ENCODE measurements at regions not wholly inside any gene's neighbourhood (a gene's known extent, or its start where the extent isn't known, plus 50 kb on each side); places are given as distances from the start of the nearest gene placed in this dataset.
"Not testable (repeated sequence)": the region's sequence is repeated elsewhere in the genome, so short reads cannot be mapped to it uniquely, and the experiment has no call there.

DNA sequence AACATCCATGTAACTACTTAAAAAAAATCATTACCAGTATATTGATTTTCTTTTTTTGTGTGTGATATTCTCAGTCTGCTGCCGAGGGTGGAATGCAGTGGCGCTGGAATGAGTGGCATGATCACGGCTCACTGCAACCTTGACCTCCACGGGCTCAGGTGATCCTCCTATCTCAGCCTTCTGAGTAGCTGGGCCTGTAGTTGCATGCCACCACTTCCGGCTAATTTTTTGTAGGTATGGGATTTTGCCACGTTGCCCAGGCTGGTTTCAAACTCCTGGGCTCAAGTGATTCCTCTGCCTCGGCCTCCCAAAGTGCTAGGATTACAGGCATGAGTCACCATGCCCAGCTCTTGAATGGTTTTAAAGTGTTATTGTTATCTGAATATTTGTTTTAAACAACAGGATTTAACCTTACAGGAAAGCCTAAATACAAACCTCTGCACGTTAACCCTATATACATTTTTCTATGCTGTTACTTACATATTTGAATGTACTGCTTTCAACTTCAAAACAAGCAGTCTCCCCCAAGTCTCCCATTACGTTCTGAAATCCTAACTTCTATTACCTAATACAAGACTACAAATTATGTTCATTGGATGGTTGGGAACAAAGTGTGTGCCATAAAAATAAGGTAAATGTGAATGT lies 61.7 kb downstream of the KPNA2 start:
- DNase-seq (ENCODE audit: low read depth): no peak

DNA sequence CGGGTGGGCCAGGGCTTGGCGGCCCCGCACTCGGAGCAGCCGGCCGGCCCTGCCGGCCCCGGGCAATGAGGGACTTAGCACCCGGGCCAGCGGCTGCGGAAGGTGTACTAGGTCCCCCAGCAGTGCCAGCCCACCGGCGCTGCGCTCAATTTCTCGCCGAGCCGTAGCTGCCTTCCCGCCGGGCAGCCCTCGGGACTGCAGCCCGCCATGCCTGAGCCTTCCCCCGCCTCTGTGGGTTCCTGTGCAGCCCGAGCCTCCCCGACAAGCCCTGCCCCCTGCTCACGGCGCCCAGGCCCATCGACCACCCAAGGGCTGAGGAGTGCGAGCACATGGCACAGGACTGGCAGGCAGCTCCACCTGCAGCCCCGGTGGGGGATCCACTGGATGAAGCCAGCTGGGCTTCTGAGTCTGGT lies 63.8 kb downstream of the KPNA2 start:
- DNase-seq (ENCODE audit: low read depth): not testable (repeated sequence)

DNA sequence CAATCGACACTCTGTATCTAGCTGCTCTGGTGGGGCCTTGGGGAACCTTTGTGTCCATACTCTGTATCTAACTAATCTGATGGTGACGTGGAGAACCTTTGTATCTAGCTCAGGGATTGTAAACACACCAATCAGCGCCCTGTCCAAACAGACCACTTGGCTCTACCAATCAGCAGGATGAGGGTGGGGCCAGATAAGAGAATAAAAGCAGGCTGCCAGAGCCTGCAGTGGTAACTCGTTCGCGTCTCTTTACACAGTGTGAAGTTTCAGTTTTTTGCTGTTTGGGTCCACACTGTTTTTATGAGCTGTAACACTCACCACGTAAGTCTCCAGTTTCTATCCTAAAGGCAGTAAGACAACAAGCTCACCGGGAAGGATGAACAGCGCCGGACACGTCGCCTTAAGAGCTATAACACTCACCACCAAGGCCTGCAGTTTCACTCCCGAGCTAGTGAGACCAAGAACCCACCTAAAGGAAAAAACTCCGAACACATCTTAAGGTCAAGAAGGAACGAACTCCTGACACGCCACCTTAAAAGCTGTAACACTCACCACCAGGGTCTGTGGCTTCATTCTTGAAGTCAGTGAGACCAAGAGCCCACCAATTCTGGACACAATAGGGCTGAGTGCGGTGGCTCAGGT lies 64.6 kb downstream of the KPNA2 start:
- no peak for DNase-seq (ENCODE audit: low read depth)

DNA sequence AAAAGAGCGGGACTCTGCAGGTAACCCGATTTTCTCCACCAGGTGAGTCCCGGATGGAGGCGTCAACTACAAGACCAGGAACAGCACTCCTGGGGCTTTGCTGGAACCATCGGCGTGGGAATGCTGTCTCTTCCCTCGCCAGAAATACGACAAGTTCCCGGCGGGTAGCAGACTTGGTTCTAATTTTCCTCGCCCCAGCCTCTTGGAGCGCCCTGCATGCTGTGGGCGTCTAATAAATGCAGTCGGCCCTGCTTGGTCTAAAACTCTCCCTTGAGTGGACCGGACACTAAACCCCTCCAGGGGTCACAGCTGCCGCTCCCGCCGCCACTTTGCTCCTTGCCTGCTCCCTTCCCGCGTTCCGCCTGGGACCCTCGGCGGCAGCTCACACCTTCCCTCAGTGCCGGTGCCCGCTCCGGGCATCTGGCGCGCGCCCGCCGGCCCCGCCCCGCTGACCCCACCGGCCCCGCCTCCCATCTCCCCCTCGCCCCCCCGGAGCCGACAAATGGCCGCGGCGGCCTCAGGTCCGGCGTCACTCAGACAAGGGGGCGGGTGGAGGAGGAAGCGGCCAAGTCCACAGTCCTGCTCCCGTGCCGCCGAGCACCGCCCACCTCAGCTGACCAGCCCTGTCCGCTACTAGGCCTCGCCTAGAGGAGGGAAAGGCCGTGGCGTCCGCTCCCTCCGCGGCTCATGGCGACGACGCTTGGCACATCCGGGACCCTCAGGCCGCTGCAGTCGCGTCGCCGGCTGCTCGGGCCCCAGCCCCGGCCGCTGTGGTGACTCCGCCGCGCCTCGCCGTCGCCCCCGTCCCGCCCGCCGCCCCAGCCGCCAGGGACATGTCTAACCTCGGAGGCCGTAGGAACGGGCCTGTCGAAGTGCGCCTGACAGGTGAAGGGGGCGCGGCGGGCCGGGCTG lies 65.8 kb downstream of the KPNA2 start:
- DNase-seq (ENCODE audit: low read depth): peak; percentile 66

DNA sequence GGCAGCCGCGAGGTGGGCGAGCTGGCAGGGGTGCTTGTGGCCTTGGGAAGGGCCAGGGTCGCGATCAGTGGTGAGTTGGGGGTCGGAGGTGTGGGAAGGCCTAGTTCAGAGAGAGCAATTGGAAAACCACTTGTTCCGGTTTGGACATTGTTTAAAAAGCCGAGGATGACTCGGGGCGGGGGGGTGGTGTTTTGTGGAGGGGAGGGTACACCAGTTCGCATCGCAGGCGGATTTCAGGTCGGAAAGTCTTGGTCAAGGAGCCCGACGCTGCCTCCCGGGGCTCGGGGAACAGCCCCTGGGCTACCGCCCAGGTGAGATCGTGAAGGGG lies 66.4 kb downstream of the KPNA2 start:
- no peak for DNase-seq (ENCODE audit: low read depth)

DNA sequence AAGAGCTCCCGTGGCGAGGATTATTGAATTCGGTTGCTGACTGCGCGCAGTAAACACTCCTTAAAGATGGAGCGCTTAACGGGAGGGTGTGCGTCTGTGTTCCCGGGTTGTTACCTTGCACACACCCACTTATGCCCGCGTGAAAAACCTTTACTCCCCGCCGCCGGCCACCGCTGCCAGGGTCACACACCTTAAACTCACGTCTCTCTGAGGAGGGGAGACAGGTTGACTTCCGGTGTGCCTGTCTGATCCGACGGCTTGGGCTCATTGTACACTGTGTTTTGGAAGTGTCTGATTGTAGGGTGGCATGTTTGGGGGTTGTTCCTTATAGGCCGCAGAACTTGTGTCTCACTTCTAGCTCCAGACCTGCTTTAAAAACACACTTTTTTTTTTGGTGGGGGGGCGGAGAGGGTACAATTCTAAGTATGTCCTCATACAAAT lies 66.8 kb downstream of the KPNA2 start:
- no peak for DNase-seq (ENCODE audit: low read depth)

DNA sequence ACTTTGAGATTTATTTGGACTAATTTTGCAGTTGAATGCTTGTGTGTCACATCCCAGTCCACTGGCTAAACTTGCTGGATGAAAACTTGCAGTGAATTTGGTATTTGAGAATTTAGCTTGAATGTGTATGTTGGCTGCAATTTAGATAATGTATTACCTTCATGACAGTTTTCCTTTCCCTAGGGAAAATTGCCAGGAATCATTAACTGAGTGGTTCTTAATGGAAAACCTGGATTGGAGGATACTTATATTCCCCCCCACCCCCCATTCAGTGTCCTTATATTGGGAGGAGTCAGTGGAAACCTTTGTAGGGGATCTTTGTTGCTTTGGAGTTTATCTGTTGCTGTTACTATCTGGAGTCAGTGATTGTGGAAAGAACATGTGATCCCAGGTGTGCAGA lies 67.6 kb downstream of the KPNA2 start:
- no peak for DNase-seq (ENCODE audit: low read depth)

DNA sequence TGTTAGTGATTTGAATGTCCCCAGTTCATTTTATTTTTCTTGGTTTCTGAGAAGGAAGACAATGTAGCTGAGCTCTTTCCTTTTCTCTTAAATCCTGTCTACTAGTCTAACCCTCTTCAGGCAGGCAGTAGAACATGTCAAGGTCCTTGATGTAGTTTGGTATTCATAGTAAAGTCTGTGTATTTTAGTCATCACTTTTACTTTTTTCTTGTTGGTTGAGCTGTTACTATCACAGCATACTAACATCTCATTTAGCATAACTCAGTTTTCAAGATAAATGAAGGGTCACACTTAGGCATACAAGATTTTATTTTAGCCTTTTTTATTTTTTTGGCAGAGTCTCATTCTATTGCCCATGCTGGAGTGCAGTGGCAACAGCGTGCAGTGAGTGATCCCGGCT lies 70.5 kb downstream of the KPNA2 start:
- no peak for DNase-seq (ENCODE audit: low read depth)

DNA sequence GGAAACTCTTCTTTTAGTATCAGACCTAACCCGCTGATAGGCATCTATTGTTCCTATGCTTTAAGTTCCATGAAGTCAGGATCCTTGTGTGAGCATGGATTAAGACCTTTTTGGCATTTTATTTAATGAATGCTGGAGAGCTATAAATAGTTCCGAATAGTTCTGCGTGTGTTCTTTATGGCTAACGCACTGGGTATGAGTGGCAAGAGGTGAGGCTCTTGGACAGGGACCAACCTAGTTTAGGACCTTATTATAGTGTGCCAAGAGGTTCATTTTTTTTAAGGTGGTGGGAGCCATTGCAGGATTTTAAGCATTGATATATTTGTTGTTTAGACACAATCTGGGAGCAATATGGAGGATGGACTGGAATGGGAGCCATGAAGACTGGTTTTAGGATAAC lies 71.8 kb downstream of the KPNA2 start:
- no peak for DNase-seq (ENCODE audit: low read depth)

DNA sequence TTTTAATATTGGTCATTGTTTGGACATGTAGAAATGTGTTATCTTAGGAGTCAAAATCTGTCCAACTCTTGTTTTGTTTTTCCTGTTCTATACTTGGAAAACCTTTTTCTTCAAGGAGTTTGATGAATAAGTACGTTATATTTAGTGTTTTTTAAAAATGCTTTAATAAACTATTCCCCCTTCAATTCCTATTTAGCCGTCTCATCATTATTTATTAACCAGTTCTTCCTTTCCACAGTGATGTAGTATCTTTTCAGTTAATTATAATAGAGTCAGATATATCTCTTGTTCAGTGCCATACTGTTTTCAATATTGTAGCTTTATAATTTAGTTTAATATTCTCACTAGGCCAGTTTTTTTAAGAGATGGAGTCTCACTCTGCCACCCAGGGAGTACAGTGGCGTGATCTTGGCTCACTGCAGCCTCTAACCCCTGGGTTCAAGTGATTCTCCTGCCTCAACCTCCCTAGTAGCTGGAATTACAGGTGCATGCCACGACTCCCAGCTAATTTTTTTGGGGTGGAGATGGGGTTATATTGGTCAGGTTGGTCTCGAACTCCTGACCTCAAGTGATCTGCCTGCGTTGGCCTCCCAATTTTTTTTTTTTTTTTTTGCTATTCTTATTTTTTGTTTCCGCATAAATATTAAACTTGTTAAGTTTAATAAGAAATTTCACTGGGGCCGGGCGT lies 72.9 kb downstream of the KPNA2 start:
- no peak for DNase-seq (ENCODE audit: low read depth)

DNA sequence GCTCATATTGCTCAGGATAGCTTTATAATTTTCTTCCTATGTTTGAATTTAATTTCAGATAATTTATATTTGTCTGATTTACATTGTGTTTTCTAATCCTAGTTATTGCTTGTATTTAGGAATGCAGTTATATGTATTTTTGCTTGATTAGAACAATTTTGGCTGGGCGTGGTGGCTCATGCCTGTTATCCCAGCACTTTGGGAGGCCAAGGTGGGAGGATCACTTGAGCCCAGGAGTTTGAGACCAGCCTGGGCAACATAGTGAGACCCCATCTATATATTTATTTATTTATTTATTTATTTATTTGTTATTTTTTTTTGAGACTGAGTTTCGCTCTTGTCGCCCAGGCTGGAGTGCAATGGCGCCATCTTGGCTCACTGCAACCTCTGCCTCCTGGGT lies 73.9 kb downstream of the KPNA2 start:
- DNase-seq (ENCODE audit: low read depth): not testable (repeated sequence)

DNA sequence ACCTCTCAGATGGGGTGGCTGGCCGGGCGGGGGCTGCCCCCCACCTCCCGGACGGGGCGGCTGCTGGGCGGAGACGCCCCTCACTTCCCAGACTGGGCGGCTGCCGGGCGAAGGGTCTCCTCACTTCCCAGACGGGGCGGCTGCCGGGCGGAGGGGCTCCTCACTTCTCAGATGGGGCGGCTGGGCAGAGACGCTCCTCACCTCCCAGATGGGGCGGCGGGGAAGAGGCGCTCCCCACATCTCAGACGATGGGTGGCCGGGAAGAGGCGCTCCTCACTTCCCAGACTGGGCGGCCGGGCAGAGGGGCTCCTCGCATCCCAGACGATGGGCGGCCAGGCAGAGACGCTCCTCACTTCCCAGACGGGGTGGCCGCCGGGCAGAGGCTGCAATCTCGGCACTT lies 80.7 kb downstream of the KPNA2 start:
- DNase-seq (ENCODE audit: low read depth): not testable (repeated sequence)

DNA sequence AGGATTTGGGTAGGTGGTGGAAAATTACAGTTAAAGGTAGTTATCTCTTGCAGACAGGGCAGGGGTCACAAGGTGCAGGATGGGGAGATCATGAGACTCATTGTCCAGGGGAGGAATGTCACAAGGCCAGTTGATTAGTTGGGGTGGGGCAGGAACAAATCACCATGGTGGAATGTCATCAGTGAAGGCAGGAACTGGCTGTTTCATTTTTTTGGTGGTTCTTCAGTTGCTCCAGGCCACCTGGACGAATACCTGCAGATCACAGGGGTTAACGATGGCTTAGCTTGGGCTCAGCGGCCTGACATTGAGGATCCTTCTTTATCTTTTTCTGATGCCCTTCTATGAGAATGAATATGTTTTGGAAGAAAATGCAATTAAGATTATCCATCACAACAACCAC lies 87.1 kb downstream of the KPNA2 start:
- no peak for DNase-seq (ENCODE audit: low read depth)

DNA sequence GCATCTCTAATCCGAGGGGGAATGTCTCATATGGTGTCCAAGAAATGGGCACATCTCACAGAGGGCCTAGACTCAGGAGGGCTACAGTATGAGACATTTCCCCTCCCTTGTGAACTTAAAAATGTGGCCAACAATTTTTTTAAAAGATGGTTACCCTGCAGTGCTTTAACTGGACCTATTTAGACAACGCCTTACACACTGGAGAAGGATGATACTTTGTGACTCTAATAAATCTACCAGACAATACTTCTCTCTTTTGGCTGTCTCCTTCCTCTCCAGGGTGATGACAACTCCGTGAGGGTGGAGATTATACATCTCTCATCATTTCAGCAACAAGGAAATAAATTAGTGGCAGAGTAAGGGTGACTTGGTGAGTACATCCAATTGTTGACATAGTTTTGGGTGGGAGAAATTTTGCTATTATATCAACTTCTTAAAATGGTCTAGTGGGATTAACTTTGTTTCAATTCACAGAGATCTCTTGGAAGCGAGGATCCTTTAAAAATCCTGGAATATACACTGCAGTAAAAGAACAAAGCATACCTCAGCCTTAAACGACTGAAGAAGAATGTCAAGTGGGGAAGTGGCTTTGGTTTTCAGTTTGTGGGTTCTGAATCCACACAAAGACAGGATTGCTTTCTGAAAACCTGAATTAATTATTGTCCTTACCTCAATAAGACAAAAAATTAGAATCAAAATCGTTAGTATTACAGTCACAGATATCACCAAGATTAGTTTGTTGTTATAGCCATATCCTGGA lies 89.8 kb downstream of the KPNA2 start:
- no peak for DNase-seq (ENCODE audit: low read depth)

DNA sequence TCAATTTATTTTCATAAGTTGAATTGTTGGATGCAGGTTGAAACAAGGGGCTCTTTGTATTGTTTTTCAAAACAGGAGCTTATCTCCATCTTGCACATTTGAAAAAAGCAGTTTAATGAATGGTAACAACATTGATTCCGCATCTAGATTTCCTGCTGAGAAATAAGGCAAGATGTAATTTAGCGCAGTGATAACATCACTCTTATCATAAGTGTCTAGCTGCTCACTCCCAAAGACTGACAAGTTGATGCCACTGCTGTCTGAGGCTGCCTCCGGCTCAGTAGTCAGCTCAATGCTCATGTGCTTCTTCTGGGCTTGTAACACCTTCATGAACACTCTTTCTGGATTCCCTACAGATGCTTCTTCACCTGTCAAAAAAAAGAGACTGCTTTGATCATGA lies 92.4 kb downstream of the KPNA2 start:
- DNase-seq (ENCODE audit: low read depth): no peak

DNA sequence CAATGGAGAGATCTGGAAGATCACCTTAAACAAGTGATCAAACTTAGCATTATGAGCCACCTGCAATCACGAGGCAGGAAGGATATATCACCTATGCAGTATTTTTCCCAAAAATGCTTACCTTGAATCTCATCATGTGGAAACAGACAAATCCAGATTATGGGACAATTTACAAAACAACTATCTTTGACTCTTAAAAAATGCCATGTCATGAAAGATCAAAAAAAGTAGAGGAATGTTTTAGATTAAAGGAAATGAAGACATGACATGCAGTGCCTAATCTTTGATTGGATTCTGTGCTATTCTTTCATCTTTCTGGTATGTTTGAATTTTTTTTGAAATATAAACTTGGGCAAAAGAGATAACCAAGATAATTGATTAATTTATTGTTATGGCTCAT lies 95.9 kb downstream of the KPNA2 start:
- no peak for DNase-seq (ENCODE audit: low read depth)

DNA sequence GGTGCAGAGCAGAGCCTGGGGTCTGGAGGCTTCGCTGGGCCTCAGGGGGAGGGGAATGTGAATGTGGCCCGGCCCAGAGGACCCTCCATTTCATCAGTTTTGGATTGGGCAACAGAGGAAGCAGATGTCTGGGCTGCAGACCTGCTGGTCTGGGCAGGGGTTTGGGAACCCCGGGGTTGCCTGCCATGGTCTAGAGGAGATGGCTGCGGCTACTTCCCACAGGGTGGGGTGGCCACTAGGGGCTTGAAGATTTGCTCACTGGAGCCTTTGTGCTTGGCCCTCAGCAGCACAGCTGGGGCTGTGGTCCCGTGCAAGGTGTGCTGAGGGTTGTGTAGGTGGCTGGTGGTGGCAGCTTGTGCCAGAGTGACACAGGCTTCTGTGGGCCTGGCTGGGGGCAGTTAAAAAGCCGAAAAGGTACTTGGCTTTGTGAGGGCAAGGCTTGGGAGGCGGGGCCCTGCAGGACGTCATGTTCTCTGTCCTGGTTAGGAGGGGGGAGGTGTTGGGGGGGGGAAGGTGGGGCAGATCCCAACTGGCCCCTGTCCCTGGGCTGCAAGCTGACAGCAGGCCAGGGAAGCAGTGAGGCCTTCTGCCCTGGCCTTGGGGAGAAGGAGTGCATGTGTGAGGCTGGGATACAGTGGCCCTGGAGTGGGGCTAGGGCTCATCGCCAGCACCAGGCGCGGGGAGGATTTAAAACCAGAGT lies 98.0 kb downstream of the KPNA2 start:
- DNase-seq (ENCODE audit: low read depth): no peak

DNA sequence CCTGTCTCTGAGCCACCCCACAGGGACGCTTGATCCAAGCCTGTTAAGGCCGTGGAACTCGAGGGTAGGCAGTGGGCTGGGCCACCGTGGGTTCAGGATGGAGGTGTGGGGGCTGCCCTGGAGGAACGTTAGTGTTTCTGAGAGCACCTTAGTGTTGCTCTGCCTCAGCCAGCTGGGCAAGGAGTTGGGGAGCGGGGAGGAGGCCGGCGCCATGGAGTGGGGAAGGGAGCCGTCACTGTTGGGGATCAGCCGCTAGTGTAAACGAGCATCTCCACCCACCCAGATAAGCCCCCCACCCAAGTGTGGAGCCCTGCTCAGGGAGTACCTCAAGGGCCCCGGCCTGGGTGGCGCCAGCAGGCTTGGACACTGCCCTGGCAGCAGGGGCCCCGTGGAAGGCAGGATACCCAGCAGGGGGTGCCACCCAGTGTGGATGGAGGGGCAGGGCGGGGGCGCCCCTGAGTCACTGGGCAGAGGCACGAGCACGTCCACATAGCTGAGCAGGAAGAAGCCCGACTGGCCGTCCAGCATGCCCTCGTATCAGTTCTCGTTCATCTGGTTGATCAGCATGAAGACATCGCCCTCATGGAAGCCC lies 98.6 kb downstream of the KPNA2 start:
- no peak for DNase-seq (ENCODE audit: low read depth)

DNA sequence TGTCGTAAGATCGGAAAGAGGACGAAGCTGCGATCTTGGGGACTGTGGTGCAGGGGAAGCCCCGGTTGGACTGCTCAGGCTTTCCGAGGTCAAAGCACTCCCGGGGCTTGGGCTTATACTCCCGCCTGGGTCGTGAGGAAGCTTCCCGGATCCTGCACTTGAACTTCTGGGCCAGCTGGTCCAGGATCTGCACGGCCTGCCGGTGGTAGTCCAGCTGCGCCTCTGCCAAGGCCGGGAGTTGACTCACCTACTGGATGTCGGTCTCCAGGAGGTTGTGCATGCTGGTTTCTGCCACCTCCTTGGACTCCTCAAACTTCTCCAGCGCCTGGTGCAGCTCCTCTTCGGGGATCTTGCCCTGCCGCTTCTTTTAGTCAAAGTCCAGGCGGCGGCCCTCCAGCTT lies 99.2 kb downstream of the KPNA2 start:
- no peak for DNase-seq (ENCODE audit: low read depth)

DNA sequence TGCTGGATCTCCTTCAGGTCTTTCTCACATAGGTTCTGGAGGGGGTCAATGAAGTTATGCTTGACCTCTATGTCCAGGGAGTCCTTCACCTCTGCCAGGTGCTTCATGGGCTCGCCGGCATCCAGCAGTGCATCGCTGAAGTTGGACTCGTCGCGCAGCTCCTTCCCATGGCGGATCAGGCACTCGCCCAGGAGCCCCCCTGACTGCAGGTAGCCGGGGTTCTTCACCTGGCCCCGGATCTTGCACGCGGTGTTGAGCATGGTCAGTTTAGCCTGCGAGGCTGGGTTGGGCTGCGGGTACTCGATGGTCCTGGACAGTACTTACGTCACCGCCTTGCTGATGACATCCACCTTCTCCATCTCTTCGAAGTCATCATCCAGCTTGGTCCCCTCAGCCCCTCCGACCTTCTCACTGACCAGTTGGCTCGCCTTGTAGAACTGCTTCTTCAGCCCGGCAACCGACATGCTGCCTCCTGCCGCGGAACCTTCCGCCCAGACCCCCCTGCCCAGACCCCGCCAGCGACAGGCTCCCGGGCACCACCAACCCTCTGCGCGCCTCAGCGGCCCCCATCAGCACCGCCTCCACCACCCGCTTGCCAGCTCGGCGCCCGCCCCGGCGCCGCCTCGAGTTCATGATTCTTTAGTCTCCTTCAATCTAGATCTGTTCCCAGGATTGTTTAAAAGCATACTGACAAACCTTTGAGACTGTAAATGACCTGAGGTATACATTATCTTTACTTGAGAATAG lies 99.8 kb downstream of the KPNA2 start:
- no peak for DNase-seq (ENCODE audit: low read depth)

Measured in activated T-cell treated with anti-CD3 and anti-CD28 coated beads for 48 hours (primary cell).